ENCODE measurements at regions not wholly inside any gene's neighbourhood (a gene's known extent, or its start where the extent isn't known, plus 50 kb on each side); places are given as distances from the start of the nearest gene placed in this dataset.
"Not testable (repeated sequence)": the region's sequence is repeated elsewhere in the genome, so short reads cannot be mapped to it uniquely, and the experiment has no call there.

DNA sequence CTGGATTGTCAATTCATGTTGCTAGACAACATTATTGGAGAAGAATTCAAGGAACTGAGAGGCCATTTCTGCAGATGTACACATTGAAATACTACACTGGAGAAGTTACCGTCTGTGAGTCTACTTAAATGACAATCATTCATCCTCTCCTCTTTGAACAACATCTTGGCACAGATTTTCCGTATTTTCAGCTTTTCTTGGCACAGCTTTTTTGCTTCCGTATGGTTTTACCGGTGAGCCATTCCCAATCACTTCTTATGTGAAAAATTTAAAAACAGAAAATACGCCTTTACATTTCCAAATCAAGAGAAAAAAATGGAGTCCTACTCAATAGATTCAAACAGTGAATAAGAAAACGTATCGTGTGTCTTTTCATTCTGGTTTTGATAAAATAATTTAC is 1493.7 kb downstream of the AMY1C start:
- DNase-seq: no peak

- DNase-seq: no peak
These were observed 1494.3 kb downstream of the AMY1C start for GRCh38 chr1:105243969-105244368.

DNA sequence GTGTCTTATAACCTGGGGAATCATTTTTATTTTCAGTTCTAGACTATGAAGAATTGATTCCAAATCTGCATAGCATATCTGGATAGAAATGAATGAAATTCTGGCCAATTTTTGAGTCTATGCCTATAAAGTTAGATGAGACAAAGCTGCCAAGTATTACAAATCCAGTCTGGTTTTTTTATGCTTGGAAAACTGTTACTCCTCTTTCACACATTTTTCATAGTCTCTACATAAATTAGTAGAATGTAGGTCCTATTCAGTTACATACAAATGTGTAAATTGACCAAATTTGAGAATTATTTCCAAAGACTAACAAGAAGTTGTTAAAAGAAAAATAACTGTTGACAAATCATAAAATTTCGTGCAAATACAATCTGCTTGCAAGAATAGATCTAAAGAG is 1505.2 kb downstream of the AMY1C start:
- no peak for DNase-seq

GRCh38 chr1:105260001-105260400 is 1510.3 kb downstream of the AMY1C start:
- no peak for DNase-seq

GRCh38 chr1:105270966-105271365 is 1521.3 kb downstream of the AMY1C start:
- DNase-seq: no peak

- DNase-seq: not testable (repeated sequence)
These were observed 1522.7 kb downstream of the AMY1C start for GRCh38 chr1:105272376-105272775.

GRCh38 chr1:105294838-105295237 is 1545.1 kb downstream of the AMY1C start:
- no peak for DNase-seq

DNA sequence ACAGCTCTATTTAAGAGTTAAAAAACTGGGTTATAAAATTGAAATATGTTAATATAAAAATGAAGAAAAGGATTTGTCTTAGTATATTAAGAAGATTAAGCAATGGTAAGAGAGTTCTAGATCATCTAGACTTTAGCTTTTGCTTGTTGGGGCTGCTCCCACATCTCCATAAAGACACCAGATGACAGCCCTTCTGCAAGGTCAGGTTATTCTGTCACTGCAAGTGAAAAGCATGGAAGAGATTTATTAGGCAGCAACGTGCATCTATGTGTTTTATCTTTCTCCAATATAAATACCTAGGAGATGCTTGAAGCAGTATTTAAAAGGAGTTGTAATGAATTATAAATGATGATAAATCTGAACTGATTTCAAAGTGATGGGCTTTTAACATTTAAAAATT is 1560.4 kb downstream of the AMY1C start:
- DNase-seq: no peak

GRCh38 chr1:105317976-105318375 is 1568.3 kb downstream of the AMY1C start:
- no peak for DNase-seq

GRCh38 chr1:105326886-105327285 is 1577.2 kb downstream of the AMY1C start:
- no peak for DNase-seq

GRCh38 chr1:105337420-105337819 is 1587.7 kb downstream of the AMY1C start:
- no peak for DNase-seq

GRCh38 chr1:105343317-105343716 is 1593.6 kb downstream of the AMY1C start:
- DNase-seq: no peak

DNA sequence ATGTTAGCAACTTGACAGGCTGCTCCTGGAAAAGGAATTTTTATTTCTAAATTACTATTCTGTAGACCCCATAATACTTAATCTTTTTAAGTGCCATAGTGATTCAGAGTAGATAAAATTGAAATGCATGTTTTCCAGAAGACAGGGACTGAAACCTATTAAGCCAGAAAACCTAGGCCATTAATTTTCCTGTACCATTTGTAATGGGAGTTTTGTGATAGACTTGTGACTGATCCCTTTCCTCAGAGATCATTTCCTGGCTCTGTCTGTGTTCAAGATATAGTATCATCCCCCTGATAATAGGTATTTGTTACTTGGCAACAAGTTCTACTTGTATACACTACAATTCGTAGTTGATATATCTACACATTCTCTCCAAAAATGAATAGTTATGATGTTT is 1609.8 kb downstream of the AMY1C start:
- DNase-seq: no peak

DNA sequence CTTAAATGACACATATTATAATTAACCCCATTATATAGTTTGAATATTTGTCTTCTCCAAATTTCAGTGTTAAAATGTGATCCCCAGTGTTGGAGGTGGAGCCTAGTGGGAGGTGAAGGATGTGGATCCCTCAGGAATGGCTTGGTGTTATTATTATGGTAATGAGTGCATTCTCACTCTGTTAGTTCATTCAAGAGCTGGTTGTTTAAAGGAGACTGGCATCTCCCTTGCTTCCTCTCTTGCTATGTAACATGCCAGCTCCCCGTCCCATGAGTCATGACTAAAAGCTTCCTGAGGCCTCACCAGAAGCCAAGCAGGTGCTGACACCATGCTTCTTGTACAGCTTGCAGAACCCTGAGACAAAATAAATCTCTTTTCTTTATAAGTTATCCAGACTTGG is 1612.7 kb downstream of the AMY1C start:
- DNase-seq: no peak

- DNase-seq: no peak
These were observed 1618.7 kb downstream of the AMY1C start for GRCh38 chr1:105368446-105368845.

- DNase-seq: no peak
These were observed 1624.0 kb downstream of the AMY1C start for GRCh38 chr1:105373681-105374080.

DNA sequence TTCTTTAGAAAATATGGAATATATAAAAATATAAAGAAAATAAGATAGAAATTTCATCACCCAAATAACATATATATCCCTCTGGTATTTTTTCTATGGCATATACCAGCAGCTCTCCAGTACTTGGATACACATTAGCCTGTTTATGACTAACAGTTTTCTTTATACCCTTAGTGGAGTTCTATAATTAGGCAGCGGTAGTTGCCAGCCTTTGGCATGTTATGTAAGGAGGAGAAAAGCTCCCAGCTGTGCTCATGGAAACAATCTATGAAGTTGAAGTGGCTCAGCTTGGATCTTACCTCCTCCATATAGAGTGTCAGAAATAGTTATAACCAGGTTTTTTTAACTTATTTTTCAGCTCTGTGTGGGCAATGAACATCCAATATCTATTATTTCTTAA is 1636.8 kb downstream of the AMY1C start:
- no peak for DNase-seq

DNA sequence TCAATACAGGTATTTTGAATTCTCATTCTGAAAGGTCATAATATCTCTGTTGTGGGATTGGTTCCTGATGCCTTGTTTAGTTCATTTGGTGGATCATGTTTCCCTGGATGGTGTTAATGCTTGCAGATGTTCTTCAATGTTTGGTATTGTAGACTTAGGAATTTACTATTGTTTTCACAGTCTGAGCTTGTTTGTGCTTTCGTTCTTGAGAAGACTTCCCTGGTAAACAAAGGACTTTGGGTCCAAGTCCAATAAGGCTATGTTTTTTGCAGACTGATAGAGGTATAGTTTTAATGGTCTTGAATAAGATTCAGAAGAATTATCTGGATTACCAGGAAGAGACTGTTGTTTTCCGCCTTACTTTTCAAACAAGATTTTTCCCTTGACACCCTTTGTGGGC is 1646.3 kb downstream of the AMY1C start:
- no peak for DNase-seq

- no peak for DNase-seq
These were observed 1649.2 kb downstream of the AMY1C start for GRCh38 chr1:105398909-105399308.

- DNase-seq: no peak
These were observed 1650.0 kb downstream of the AMY1C start for GRCh38 chr1:105399716-105400115.

DNA sequence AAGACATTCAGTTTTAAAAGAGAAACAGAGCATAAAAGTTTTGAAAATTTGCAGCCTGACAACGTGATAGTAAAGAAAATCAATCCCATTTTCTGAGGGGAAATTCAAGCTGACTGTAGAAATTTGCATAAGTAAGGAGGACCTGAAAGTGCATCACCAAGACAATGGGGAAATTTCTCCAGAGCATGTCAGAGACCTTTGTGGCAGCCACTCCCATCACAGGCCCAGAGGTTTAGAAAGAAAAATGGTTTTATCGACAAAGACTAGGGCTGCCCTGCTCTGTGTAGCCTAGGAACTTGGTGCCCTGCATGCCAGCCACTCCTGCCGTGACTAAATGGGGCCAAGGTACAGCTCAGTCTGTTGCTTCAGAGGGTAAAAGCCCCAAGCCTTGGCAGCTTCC is 1640.2 kb upstream of the PRMT6 start:
- DNase-seq: no peak

- no peak for DNase-seq
These were observed 1637.4 kb upstream of the PRMT6 start for GRCh38 chr1:105419030-105419429.

GRCh38 chr1:105427543-105427942 is 1628.9 kb upstream of the PRMT6 start:
- no peak for DNase-seq

DNA sequence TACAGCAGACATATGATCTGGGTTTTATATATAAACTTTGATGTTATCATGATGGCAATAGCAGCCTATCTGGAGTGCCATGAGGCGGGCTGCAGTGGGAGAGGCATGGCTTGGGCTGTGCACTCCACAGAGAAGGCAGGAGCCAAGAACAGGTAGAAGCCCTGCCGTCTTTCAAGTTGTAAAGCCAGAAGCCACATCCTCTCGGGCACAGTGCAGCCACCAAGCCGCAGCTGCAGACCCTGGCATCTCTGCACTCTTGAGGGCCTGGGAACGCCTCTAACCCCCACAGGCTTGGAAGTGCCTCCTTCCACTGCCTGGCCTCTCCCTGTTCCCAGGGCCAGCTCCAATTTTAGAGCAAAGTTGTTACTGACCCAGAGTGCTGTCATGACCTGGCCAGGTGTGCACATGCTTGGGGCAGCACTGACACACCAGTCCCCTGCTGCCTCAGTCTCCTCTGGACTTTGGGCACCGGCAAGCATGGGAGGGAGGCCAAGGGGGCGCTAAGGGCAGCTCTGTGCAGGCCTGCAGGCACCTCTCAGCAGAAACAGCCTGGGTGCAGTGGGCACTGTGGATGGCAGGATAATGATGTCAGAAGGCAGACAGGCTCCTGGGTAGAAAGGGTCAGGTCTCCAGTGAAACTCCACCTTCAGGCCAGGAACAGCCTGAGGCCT is 1619.8 kb upstream of the PRMT6 start:
- DNase-seq: no peak

DNA sequence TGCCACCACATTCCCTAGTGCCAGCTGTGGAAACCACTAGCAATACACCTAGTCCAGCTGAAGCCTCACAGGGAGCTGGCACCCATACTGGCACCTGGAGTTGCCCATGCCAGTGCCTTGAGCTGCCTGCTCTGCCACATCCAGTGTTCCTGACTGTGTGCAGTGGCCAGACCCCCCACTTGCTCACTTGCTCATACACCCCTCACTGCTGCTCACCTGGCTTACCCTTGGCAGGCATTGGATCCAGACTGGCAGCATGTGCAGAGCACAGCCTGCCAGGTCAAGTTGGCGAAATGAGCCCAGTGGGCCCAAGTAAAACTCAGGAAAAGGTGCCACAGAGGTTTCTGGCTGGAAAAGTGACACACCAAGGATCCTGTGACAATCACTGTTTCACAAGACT is 1618.6 kb upstream of the PRMT6 start:
- no peak for DNase-seq

DNA sequence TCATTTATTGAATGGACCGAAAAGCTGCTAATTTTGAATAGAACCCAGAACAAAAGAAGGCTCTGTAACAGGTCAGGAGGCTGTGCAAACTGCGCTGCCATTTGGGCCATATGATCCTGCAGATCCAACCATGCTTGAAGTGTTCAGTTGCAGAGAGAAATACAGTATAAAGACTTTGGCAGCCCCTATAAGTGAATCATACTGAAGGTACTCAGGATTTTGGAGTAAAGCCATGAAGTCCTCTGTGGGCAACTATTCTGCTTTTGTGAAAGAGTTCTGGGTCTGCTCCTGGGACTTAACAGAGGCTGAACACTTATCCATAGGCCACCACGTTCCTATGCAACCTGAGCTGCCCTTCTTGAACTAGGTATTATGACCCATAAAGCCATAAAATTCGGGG is 1613.6 kb upstream of the PRMT6 start:
- no peak for DNase-seq
